Vagina (tissue), 2 donors: ENCODE measurements at regions not wholly inside any gene's neighbourhood (a gene's known extent, or its start where the extent isn't known, plus 50 kb on each side); places are given as distances from the start of the nearest gene placed in this dataset.

ENCODE experiments used
- DNase-seq, 2 donors: peaks; one replicate each; pipeline ENCODE4 v3.0.0-alpha.2; 2017; ENCODE audit errors: extremely low spot score in 2 of 2
- H3K27ac ChIP-seq: fragments of 200-600 bp; sonication (generic); one replicate; pipeline ENCODE4 v1.5.1; 2019
- H3K27me3 ChIP-seq: fragments of 200-600 bp; sonication (generic); one replicate; pipeline ENCODE4 v1.5.1; 2019
- H3K36me3 ChIP-seq, 2 donors: fragments of 200-600 bp; sonication (generic); one replicate each; pipeline ENCODE4 v1.5.1; 2017 to 2019
- H3K4me1 ChIP-seq: fragments of 200-600 bp; sonication (generic); one replicate; pipeline ENCODE4 v1.5.1; 2019
- H3K4me3 ChIP-seq, 2 donors: fragments of 200-600 bp; sonication (generic); 1 replicate in 1 of 2; 2 replicates in 1 of 2; pipeline ENCODE4 v1.5.1; 2016 to 2019
- H3K9me3 ChIP-seq: fragments of 200-600 bp; sonication (generic); one replicate; pipeline ENCODE4 v1.5.1; 2019
- POLR2A ChIP-seq, 2 donors: fragments of 450-650 bp; IDR thresholded peaks; one replicate each; pipeline ENCODE4 v1.6.1; 2017; ENCODE audit warnings: antibody characterized with exemption in 2 of 2, mild to moderate bottlenecking in 2 of 2, moderate library complexity in 2 of 2
- POLR2AphosphoS5 ChIP-seq, 2 donors: sonication (generic); formaldehyde crosslinking; IDR thresholded peaks; one replicate each; pipeline ENCODE4 v1.9.0; 2017; ENCODE audit warnings: antibody characterized with exemption in 2 of 2, mild to moderate bottlenecking in 2 of 2, low read depth in 1 of 2; ENCODE audit not compliant: insufficient read depth in 1 of 2
- intact Hi-C: fragments of 100-400 bp; cut with DNase I; formaldehyde crosslinking; loops from one replicate; pipeline ENCODE4 v1.15.1; 2023
- TF ChIP-seq, protein P1 (sequence below), 3 experiments: fragments of 450-650 bp in 2 of 3; fragments of 200-600 bp in 1 of 3; sonication (generic) in 1 of 3; IDR thresholded peaks; one replicate each; pipeline ENCODE4 v1.5.1; 2017 to 2019; ENCODE audit warnings: antibody characterized with exemption in 3 of 3, mild to moderate bottlenecking in 2 of 3, moderate library complexity in 2 of 3

DNA sequence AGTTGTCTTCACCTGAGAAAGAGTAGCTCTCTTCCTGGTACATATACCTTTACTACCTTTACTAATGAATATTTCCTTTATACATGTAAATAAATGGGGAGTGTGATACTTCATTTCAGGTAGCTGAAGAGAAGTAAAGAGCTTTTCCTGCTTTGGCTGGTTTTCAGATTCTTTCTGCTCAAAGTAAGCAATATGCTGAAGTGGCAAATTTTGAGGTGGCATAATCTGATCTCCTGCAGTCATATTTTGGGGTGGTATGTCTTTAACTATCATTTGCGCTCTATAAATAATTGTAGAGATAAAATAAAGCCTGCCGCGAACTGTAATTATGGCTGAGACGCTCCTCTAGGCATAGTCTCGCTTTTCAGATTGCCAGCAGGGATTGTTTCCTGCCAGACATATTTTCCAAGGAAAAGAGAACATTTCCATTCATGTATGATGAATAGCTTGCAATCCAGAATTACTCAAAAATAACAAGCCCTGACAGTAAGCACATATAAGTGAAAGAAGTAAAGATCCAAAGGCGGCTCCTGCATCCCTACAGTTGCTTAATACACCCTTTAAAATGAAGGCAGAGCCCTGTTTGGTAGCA, 200.7 kb downstream of the C12orf50 start:
- Histone ChIP-seq H3K4me1 (no peaks in the 10 kb centered on the region), H3K9me3 (no peaks in the 10 kb centered on the region), H3K27me3 (no peaks in the 10 kb centered on the region), H3K36me3 (no peaks in the 10 kb centered on the region), H3K4me3 (no peak overlapping the region), H3K27ac (no peak overlapping the region)
- intact Hi-C loops: no loop called here
- TF ChIP-seq, protein P1, sequence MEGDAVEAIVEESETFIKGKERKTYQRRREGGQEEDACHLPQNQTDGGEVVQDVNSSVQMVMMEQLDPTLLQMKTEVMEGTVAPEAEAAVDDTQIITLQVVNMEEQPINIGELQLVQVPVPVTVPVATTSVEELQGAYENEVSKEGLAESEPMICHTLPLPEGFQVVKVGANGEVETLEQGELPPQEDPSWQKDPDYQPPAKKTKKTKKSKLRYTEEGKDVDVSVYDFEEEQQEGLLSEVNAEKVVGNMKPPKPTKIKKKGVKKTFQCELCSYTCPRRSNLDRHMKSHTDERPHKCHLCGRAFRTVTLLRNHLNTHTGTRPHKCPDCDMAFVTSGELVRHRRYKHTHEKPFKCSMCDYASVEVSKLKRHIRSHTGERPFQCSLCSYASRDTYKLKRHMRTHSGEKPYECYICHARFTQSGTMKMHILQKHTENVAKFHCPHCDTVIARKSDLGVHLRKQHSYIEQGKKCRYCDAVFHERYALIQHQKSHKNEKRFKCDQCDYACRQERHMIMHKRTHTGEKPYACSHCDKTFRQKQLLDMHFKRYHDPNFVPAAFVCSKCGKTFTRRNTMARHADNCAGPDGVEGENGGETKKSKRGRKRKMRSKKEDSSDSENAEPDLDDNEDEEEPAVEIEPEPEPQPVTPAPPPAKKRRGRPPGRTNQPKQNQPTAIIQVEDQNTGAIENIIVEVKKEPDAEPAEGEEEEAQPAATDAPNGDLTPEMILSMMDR (IDR thresholded peaks at IDR 0.05): no peak
- TF ChIP-seq POLR2AphosphoS5 (IDR thresholded peaks at IDR 0.05; ENCODE audit: insufficient read depth in 1 of 2, low read depth in 1 of 2) (no peak), POLR2A (IDR thresholded peaks at IDR 0.05) (no peak)
- no peak for DNase-seq

DNA sequence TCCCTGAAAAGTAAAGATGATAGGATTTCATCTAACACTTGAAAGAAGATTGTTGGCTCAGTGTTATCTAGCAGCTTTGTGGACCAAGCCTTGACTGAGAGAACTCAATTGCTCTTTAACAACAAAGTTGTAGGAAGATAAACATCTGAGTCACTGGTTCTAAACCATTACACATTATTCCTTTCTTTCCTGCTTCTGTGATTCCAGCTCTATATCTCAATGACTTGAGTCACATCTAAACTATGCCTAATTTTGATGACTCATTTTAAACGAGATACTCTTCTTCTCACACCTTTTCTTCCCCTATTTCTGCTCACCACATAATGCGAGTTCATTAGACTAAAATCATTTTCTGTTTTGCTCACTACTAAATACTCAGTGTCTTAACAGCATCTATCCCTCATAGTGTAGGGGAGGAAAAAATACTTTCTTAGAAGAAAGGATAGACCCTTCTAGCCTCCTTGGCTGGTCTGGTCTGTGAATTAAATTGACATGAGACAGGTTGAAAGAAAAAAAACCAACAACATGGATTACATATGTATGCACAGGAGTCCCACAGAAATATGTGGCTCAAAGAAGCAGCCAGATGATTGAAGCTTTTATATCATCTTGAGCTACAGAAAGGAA, 201.4 kb downstream of the C12orf50 start:
- no peak overlapping the region for H3K27ac ChIP-seq
- DNase-seq: no peak
- no peaks in the 10 kb centered on the region for H3K36me3 ChIP-seq
- no peaks in the 10 kb centered on the region for H3K4me1 ChIP-seq
- no peak overlapping the region for H3K4me3 ChIP-seq
- no peaks in the 10 kb centered on the region for H3K27me3 ChIP-seq
- no peaks in the 10 kb centered on the region for H3K9me3 ChIP-seq
- intact Hi-C loops: no loop called here
- TF ChIP-seq, protein P1 (IDR thresholded peaks at IDR 0.05): no peak
- TF ChIP-seq POLR2AphosphoS5 (IDR thresholded peaks at IDR 0.05; ENCODE audit: insufficient read depth in 1 of 2, low read depth in 1 of 2): no peak
- no peak for TF ChIP-seq POLR2A (IDR thresholded peaks at IDR 0.05)

DNA sequence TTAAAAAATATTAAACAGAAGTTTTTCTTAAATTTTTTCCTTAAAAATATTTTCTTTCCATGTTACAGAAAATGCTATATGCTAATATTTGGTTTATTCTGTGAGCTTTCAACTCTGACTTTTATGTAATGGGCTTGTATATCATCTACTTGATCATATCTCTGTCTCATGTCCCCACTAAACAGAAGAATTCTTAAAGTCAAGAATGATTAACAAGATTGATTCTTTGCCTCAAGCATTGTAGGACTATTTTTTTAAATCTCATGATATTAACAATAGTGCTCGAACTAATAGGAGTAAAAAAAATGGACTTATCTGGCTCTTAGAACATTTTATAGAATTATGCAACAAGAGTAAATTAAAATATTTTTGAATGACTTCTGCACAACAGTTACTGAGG, 206.3 kb downstream of the C12orf50 start:
- no peak overlapping the region for H3K27ac ChIP-seq
- H3K36me3 ChIP-seq: no peaks in the 10 kb centered on the region
- intact Hi-C loops: no loop called here
- no peaks in the 10 kb centered on the region for H3K4me1 ChIP-seq
- no peaks in the 10 kb centered on the region for H3K9me3 ChIP-seq
- TF ChIP-seq, protein P1 (IDR thresholded peaks at IDR 0.05): no peak
- TF ChIP-seq POLR2AphosphoS5 (IDR thresholded peaks at IDR 0.05; ENCODE audit: insufficient read depth in 1 of 2, low read depth in 1 of 2): no peak
- no peak for TF ChIP-seq POLR2A (IDR thresholded peaks at IDR 0.05)
- H3K27me3 ChIP-seq: no peaks in the 10 kb centered on the region
- DNase-seq: no peak
- H3K4me3 ChIP-seq: no peak overlapping the region

DNA sequence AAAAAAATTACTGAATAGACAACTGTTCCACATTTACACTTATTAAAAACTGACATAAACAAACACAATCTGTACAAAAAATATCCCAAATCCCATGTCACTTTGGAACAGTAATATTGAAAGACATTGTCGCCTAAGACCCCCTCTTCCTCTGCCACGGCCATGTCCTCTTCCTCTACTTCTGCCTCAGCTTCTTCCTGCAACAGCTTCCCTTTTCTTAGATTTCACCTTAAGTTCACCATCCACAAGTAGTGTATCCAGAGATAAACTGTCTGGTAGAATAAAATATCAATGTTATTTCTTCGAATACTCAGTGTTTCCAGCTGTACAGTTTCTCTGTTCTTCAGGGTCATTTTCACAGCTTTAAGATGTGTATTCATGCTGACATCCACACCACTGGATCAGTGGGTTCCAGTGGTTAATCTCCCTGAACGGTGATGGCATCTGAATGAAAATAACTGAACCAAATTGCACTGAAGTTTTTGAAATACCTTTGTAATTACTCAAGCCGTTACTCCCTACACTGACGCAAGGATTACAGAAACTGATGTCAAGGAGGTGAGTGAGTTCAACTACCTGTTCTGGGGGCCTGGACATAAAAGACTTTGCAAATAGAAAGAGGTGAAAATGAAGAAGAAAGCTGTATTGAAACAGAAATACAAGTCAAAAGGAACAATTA, 208.5 kb downstream of the C12orf50 start:
- TF ChIP-seq, protein P1 (IDR thresholded peaks at IDR 0.05): no peak
- no peak for TF ChIP-seq POLR2AphosphoS5 (IDR thresholded peaks at IDR 0.05; ENCODE audit: insufficient read depth in 1 of 2, low read depth in 1 of 2)
- TF ChIP-seq POLR2A (IDR thresholded peaks at IDR 0.05): no peak
- no peak for DNase-seq
- Histone ChIP-seq H3K36me3 (no peaks in the 10 kb centered on the region), H3K27me3 (no peaks in the 10 kb centered on the region), H3K4me3 (no peak overlapping the region), H3K9me3 (no peaks in the 10 kb centered on the region), H3K27ac (no peak overlapping the region), H3K4me1 (no peaks in the 10 kb centered on the region)
- intact Hi-C loops: no loop called here

DNA sequence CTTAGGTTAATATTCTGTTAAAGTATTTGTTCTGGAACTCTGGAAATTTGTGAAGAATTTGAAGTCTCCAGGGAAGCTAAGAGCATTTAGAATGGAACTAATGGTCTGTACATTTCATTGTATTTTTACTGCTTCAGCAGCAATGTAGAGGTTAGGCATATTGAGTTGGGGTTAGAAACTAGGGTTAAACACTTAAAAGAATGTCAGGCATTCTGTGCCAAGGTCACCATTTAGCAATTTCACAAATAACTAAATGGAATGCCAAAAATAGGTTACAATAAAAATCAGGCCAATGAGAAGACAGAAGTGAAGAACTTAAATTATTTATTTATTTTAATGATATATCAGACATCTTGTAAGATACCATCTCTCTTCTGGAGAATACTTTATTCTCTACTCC, 210.8 kb downstream of the C12orf50 start:
- TF ChIP-seq, protein P1 (IDR thresholded peaks at IDR 0.05): no peak
- Histone ChIP-seq H3K4me3 (no peak overlapping the region), H3K9me3 (no peaks in the 10 kb centered on the region), H3K27me3 (no peaks in the 10 kb centered on the region), H3K36me3 (no peaks in the 10 kb centered on the region), H3K4me1 (no peaks in the 10 kb centered on the region), H3K27ac (no peak overlapping the region)
- intact Hi-C loops: no loop called here
- no peak for DNase-seq
